DLD1 (cell line): ENCODE measurements at regions not wholly inside any gene's neighbourhood (a gene's known extent, or its start where the extent isn't known, plus 50 kb on each side); places are given as distances from the start of the nearest gene placed in this dataset.

Experiments used
- in situ Hi-C: cut with HindIII; loops from 2 replicates; pipeline ENCODE4 v1.10.0; 2017; ENCODE audit warnings: low sequenced_read_pairs

DNA sequence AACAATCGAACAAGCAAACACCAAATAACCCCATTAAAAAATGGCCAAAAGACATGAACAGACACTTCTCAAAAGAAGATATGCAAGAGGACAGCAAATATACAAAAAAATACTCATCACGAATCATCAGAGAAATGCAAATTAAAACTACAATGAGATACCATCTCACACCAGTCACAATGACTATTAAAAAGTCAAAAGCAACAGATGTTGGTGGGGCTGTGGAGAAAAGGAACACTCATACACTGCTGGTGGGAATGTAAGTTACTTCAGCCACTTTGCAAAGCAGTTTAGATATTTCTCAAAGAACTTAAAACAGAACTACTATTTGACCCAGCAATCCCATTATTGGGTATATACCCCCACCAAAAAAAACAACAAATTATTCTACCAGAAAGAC, 51.3 kb upstream of the FLI1 start:
- in situ Hi-C loops, result loop anchor here (25.0 kb wide), 1 partner anchor 355 kb away; no protein-coding TSS in a partner anchor

DNA sequence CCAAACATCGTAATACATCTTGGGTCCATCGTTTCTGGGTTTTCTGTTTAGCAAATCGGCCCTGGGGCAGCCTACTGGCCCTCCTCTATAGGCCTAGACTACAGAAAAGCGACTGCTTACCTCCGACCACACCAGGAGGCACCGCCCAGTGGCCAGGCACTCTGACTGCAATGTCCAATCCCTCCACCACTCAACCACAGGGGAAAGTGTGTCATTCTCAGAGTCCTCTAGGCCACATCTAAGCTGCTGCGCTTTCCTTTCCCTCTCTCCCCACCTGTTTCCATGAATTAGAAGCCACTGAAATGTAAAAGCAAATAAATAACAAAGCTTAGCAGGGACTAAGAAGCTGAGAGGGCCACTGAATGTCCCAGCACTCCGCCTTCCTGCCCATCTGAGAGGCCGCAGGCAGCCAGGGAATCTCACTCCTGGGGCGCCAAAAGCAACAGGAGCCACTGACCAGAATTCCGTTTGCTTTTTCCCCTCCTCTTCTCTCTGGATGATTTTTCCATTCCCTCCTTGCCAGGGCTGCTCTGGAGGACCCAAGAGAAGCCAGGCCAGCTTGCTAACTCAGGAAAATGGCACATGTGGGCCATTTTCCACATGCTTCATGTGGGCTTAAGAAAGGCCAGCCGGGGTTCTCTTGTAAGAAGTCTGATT, 50.1 kb upstream of the FLI1 start:
- in situ Hi-C loops, result loop anchor here (25.0 kb wide), 1 partner anchor 356 kb away; no protein-coding TSS in a partner anchor
